Activated CD8-positive, alpha-beta T cell treated with anti-CD3 and anti-CD28 coated beads, Interleukin-2, amount 10 ng/mL, durations not matched to agents 7 days and 5 days (primary cell): ENCODE measurements at regions not wholly inside any gene's neighbourhood (a gene's known extent, or its start where the extent isn't known, plus 50 kb on each side); places are given as distances from the start of the nearest gene placed in this dataset.

Source experiments
- ATAC-seq: fragments of 150-1000 bp; cut with Tn5 transposase; one replicate; pipeline ENCODE4 v1.10.0; 2021; ENCODE audit warnings: moderate library complexity
- CTCF ChIA-PET: fragments of 350-600 bp; sonication (Branson Sonifier 250); formaldehyde crosslinking; loops from one replicate; lab custom pipeline; 2021; ENCODE audit warnings: antibody characterized with exemption; lab: Charles Lee
- POLR2A ChIA-PET: fragments of 350-600 bp; sonication (Branson Sonifier 250); formaldehyde crosslinking; loops from one replicate; lab custom pipeline; 2021; ENCODE audit warnings: antibody characterized with exemption; lab: Charles Lee
- DNase-seq: peaks from one replicate; pipeline ENCODE4 v3.0.0-alpha.2; 2020
- H3K27ac Mint-ChIP-seq: one replicate; pipeline ENCODE4 v1.8.0; 2021; ENCODE audit warnings: mild to moderate bottlenecking, mixed read lengths
- H3K27me3 Mint-ChIP-seq: one replicate; pipeline ENCODE4 v1.8.0; 2021; ENCODE audit warnings: low read depth, mixed read lengths
- H3K36me3 Mint-ChIP-seq: one replicate; pipeline ENCODE4 v1.8.0; 2021; ENCODE audit warnings: low read depth, mixed read lengths
- H3K4me1 Mint-ChIP-seq: one replicate; pipeline ENCODE4 v1.8.0; 2021; ENCODE audit warnings: low read depth, mixed read lengths
- H3K4me3 Mint-ChIP-seq: one replicate; pipeline ENCODE4 v1.8.0; 2021; ENCODE audit warnings: mild to moderate bottlenecking, mixed read lengths
- H3K9me3 Mint-ChIP-seq: one replicate; pipeline ENCODE4 v1.8.0; 2022; ENCODE audit warnings: mixed read lengths; ENCODE audit not compliant: insufficient read depth

GRCh38 chr15:23881291-23881690, 194.2 kb upstream of the NDN start:
- POLR2A ChIA-PET, result no interaction called here
- H3K4me1 Mint-ChIP-seq, result no peaks in the 10 kb centered on the region
- no peak overlapping the region for H3K27ac Mint-ChIP-seq
- DNase-seq (no peak), ATAC-seq (no peak)
- H3K9me3 Mint-ChIP-seq, result no peaks in the 10 kb centered on the region
- H3K4me3 Mint-ChIP-seq, result no peak overlapping the region
- no peaks in the 10 kb centered on the region for H3K36me3 Mint-ChIP-seq
- H3K27me3 Mint-ChIP-seq, result no peaks in the 10 kb centered on the region
- CTCF ChIA-PET, result no interaction called here

- Mint-ChIP-seq H3K27ac (no peak overlapping the region), H3K4me1 (no peaks in the 10 kb centered on the region), H3K36me3 (no peaks in the 10 kb centered on the region), H3K27me3 (no peaks in the 10 kb centered on the region), H3K4me3 (no peak overlapping the region), H3K9me3 (peaks cover 7% of the 10 kb centered on the region)
- ChIA-PET POLR2A (no interaction called here), CTCF (no interaction called here)
- DNase-seq (no peak), ATAC-seq (no peak)
Observed at GRCh38 chr15:23890218-23890617, 203.1 kb upstream of the NDN start.

- H3K36me3 Mint-ChIP-seq, result no peaks in the 10 kb centered on the region
- CTCF ChIA-PET, result no interaction called here
- no peaks in the 10 kb centered on the region for H3K4me1 Mint-ChIP-seq
- no peak overlapping the region for H3K27ac Mint-ChIP-seq
- ATAC-seq (no peak), DNase-seq (no peak)
- H3K4me3 Mint-ChIP-seq, result no peak overlapping the region
- H3K9me3 Mint-ChIP-seq, result peaks cover 4% of the 10 kb centered on the region
- POLR2A ChIA-PET, result no interaction called here
- H3K27me3 Mint-ChIP-seq, result no peaks in the 10 kb centered on the region
Observed at GRCh38 chr15:23897091-23897490, 210.0 kb upstream of the NDN start.

- H3K36me3 Mint-ChIP-seq, result no peaks in the 10 kb centered on the region
- peaks cover 4% of the 10 kb centered on the region for H3K9me3 Mint-ChIP-seq
- POLR2A ChIA-PET, result no interaction called here
- no peak overlapping the region for H3K4me3 Mint-ChIP-seq
- ATAC-seq, result no peak
- no peak for DNase-seq
- no peak overlapping the region for H3K27ac Mint-ChIP-seq
- CTCF ChIA-PET, result no interaction called here
- H3K27me3 Mint-ChIP-seq, result no peaks in the 10 kb centered on the region
- H3K4me1 Mint-ChIP-seq, result no peaks in the 10 kb centered on the region
Observed at GRCh38 chr15:23897531-23897930, 210.4 kb upstream of the NDN start.

GRCh38 chr15:23910030-23910429, 222.9 kb upstream of the NDN start:
- ATAC-seq (no peak), DNase-seq (no peak)
- POLR2A ChIA-PET, result no interaction called here
- Mint-ChIP-seq H3K4me1 (no peaks in the 10 kb centered on the region), H3K4me3 (no peak overlapping the region), H3K27me3 (no peaks in the 10 kb centered on the region), H3K9me3 (peaks cover 17% of the 10 kb centered on the region), H3K36me3 (no peaks in the 10 kb centered on the region), H3K27ac (no peak overlapping the region)
- CTCF ChIA-PET, result no interaction called here

- no peaks in the 10 kb centered on the region for H3K4me1 Mint-ChIP-seq
- ChIA-PET CTCF (no interaction called here), POLR2A (no interaction called here)
- no peak overlapping the region for H3K4me3 Mint-ChIP-seq
- H3K27me3 Mint-ChIP-seq, result no peaks in the 10 kb centered on the region
- no peaks in the 10 kb centered on the region for H3K36me3 Mint-ChIP-seq
- no peak for DNase-seq
- peaks cover 8% of the 10 kb centered on the region for H3K9me3 Mint-ChIP-seq
- no peak for ATAC-seq
- no peak overlapping the region for H3K27ac Mint-ChIP-seq
Observed at GRCh38 chr15:23912191-23912590, 225.1 kb upstream of the NDN start.

- CTCF ChIA-PET, result no interaction called here
- no peaks in the 10 kb centered on the region for H3K36me3 Mint-ChIP-seq
Observed at GRCh38 chr15:23913081-23913480, 226.0 kb upstream of the NDN start.

GRCh38 chr15:23913635-23914034, 226.5 kb upstream of the NDN start:
- CTCF ChIA-PET, result no interaction called here

More at GRCh38 chr15:23913081-23913480, 226.0 kb upstream of the NDN start:
- Mint-ChIP-seq H3K27me3 (no peaks in the 10 kb centered on the region), H3K4me3 (no peak overlapping the region), H3K4me1 (no peaks in the 10 kb centered on the region), H3K27ac (no peak overlapping the region), H3K9me3 (peaks cover 5% of the 10 kb centered on the region)
- ATAC-seq, result no peak
- no peak for DNase-seq
- POLR2A ChIA-PET, result no interaction called here

GRCh38 chr15:23924686-23925085, 237.6 kb upstream of the NDN start:
- POLR2A ChIA-PET, result no interaction called here
- ATAC-seq, result no peak
- no peak for DNase-seq

More at GRCh38 chr15:23913635-23914034, 226.5 kb upstream of the NDN start:
- H3K27ac Mint-ChIP-seq, result no peak overlapping the region
- POLR2A ChIA-PET, result no interaction called here
- no peaks in the 10 kb centered on the region for H3K9me3 Mint-ChIP-seq
- H3K4me1 Mint-ChIP-seq, result no peaks in the 10 kb centered on the region
- H3K4me3 Mint-ChIP-seq, result no peak overlapping the region
- no peaks in the 10 kb centered on the region for H3K27me3 Mint-ChIP-seq
- H3K36me3 Mint-ChIP-seq, result no peaks in the 10 kb centered on the region
- ATAC-seq, result no peak
- DNase-seq, result no peak

GRCh38 chr15:23954931-23955330, 267.8 kb upstream of the NDN start:
- Mint-ChIP-seq H3K27ac (no peak overlapping the region), H3K27me3 (no peaks in the 10 kb centered on the region), H3K9me3 (peaks cover 24% of the 10 kb centered on the region), H3K36me3 (no peaks in the 10 kb centered on the region), H3K4me1 (no peaks in the 10 kb centered on the region), H3K4me3 (no peak overlapping the region)
- POLR2A ChIA-PET, result no interaction called here
- DNase-seq (no peak), ATAC-seq (no peak)
- CTCF ChIA-PET, result no interaction called here

More at GRCh38 chr15:23924686-23925085, 237.6 kb upstream of the NDN start:
- Mint-ChIP-seq H3K9me3 (peaks cover 11% of the 10 kb centered on the region), H3K36me3 (no peaks in the 10 kb centered on the region), H3K4me1 (no peaks in the 10 kb centered on the region), H3K27me3 (no peaks in the 10 kb centered on the region), H3K4me3 (no peak overlapping the region), H3K27ac (no peak overlapping the region)
- CTCF ChIA-PET, result no interaction called here

- Mint-ChIP-seq H3K4me1 (no peaks in the 10 kb centered on the region), H3K27me3 (no peaks in the 10 kb centered on the region), H3K36me3 (no peaks in the 10 kb centered on the region), H3K4me3 (no peak overlapping the region), H3K27ac (no peak overlapping the region), H3K9me3 (peaks cover 9% of the 10 kb centered on the region)
- POLR2A ChIA-PET, result no interaction called here
- CTCF ChIA-PET, result no interaction called here
- DNase-seq (no peak), ATAC-seq (no peak)
Observed at GRCh38 chr15:23983500-23984259, 296.6 kb upstream of the NDN start.

- no peaks in the 10 kb centered on the region for H3K36me3 Mint-ChIP-seq
- H3K4me1 Mint-ChIP-seq, result no peaks in the 10 kb centered on the region
- peaks cover 23% of the 10 kb centered on the region for H3K9me3 Mint-ChIP-seq
- DNase-seq (no peak), ATAC-seq (no peak)
- ChIA-PET POLR2A (no interaction called here), CTCF (no interaction called here)
- H3K27me3 Mint-ChIP-seq, result no peaks in the 10 kb centered on the region
- no peak overlapping the region for H3K4me3 Mint-ChIP-seq
- H3K27ac Mint-ChIP-seq, result no peak overlapping the region
Observed at GRCh38 chr15:23994273-23994672, 307.2 kb upstream of the NDN start.

GRCh38 chr15:23998056-23998455, 311.0 kb upstream of the NDN start:
- H3K4me1 Mint-ChIP-seq, result no peaks in the 10 kb centered on the region
- no peaks in the 10 kb centered on the region for H3K36me3 Mint-ChIP-seq
- no peak for DNase-seq
- H3K27me3 Mint-ChIP-seq, result no peaks in the 10 kb centered on the region
- H3K4me3 Mint-ChIP-seq, result no peak overlapping the region
- peaks cover 18% of the 10 kb centered on the region for H3K9me3 Mint-ChIP-seq
- ATAC-seq, result no peak
- no peak overlapping the region for H3K27ac Mint-ChIP-seq
- POLR2A ChIA-PET, result no interaction called here
- CTCF ChIA-PET, result no interaction called here
